ENCODE measurements at regions not wholly inside any gene's neighbourhood (a gene's known extent, or its start where the extent isn't known, plus 50 kb on each side); places are given as distances from the start of the nearest gene placed in this dataset.

- no peak for DNase-seq
Measured at GRCh38 chr22:49642331-49642730, 185.3 kb downstream of the BRD1 start.

GRCh38 chr22:49641770-49642313, 185.8 kb downstream of the BRD1 start:
- DNase-seq: no peak

- no peak for DNase-seq
Measured at GRCh38 chr22:49640366-49641095, 187.1 kb downstream of the BRD1 start.

GRCh38 chr22:49639956-49640355, 187.7 kb downstream of the BRD1 start:
- no peak for DNase-seq

GRCh38 chr22:49638788-49639187, 188.9 kb downstream of the BRD1 start:
- peak in 26 of 56 donors; percentile 1 to 71 (median 28) for DNase-seq

DNA sequence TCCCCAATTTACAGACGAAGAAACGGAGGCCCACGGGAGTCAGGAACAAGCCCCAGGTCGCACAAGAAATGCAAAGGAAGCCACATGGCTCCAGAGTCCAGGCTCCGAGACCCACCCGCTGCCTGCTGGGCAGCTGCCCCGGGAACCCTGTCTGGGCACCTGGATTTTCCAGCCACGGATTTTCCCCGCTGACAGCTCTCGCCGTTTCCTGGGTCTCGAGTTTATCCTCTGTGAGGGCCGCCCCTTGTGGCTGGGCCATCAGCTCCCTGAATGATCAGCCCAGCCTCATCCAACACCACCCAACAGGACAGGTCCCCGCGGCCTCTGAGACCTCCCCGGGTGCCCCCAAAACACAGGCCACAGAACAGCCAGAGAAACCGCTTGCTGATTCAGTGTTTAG, 189.7 kb downstream of the BRD1 start:
- DNase-seq: no peak

- no peak for DNase-seq
Measured at GRCh38 chr22:49637255-49637760, 190.4 kb downstream of the BRD1 start.

- no peak for DNase-seq
Measured at GRCh38 chr22:49636649-49637048, 191.0 kb downstream of the BRD1 start.

DNA sequence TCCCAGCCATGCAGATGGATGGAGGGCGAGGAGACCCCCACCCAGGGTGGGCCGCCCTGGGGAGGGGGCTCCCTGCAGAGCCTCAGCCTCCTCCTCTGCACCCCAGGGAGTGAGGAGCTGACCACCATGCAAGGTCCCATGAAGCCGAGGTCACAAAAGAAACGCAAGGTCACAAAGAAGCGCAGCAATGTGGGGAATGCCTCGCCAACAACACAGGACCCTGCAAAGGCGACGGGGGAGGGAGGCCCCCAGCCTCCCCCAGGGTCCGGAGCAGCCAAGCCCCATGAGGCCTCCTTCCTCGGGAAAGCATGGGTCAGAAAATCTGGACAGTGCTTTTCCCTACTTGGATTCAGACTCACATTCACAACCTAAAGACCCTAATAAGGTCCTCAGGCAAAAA, 191.5 kb downstream of the BRD1 start:
- no peak for DNase-seq

DNA sequence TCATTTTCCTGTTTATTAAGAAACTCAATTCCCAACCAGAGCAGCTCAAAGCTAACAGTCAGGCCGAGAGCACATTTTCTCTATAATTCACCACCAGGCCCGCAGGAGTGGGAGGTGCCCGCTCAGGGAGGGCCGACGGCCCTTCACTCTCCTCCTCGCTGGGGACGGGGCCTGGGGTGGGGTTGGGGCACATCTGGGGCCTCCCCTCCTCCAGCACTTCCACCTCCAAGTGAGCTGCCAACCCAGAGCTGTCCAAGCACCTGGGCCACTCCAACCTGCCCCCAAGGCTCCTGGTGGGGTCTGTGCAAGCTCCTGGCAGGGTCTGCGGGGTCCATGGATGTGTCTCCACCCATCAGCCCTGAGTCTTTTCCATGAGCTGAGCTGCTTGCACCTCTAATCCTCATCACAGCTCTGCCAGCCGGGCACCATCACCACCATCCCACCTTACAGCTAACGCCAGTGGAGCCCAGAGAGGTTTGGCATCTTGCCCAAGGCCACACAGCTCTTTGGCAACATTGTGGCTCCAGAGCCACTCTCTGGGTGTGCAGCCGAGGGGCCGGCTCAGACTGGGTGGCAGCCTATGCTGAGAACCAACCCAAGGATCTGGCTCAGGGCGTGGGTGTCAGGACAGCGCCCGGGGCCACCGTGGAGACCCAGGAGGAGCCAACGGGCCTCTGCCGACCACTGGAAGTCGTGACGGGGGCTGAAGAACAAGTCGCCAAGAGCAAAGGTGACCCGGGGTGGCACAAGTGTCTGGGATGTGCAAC, 193.5 kb downstream of the BRD1 start:
- no peak for DNase-seq

GRCh38 chr22:49633010-49633324, 194.7 kb downstream of the BRD1 start:
- no peak for DNase-seq

GRCh38 chr22:49632199-49633009, 195.3 kb downstream of the BRD1 start:
- DNase-seq: peak in 44 of 56 donors; percentile 19 to 80 (median 48)

GRCh38 chr22:49630448-49630946, 197.2 kb downstream of the BRD1 start:
- DNase-seq: no peak

DNA sequence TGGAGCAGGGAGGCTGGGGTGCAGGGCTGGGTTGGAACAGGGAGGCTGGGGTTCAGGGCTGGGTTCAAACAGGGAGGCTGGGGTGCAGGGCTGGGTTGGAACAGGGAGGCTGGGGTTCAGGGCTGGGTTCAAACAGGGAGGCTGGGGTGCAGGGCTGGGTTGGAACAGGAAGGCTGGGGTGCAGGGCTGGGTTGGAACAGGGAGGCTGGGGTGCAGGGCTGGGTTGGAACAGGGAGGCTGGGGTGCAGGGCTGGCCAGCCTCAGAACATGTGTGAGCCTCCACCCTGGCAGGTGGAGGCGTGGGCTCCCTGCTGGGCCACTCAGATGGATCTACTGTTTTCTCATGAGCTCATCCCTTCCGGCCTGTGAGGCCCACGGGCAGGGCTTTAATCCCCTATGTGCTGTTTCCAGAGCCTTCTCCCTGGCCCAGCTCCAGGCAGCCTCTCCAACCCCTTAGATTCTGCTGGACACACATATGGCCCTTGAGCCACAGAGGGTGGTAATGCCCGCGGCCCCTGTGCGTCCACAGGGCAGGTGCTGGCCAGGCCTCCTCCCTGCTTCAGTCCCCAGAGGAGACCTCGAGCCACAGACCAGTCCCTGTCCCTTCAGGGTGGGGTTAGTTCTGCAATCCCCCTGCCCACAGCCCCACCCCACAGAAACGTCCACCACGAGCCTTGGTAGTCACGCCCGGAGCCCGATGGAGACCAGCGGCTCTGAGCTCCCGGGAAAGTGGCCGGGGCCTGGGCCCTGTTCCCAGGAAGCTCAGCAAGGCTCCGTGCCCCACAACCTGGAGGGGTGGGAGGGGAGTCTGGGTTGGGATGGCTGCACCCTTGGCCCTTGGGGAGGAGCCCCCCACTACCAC, 197.9 kb downstream of the BRD1 start:
- DNase-seq: no peak

DNA sequence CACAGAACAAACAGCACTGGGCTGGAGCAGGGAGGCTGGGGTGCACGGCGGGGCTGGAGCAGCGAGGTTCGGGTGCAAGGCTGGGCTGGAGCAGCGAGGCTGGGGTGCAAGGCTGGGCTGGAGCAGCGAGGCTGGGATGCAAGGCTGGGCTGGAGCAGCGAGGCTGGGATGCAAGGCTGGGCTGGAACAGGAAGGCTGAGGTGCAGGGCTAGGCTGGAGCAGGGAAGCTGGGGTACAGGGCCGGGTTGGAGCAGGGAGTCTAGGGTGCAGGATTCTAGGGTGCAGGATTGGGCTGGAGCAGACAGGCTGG, 198.5 kb downstream of the BRD1 start:
- no peak for DNase-seq

GRCh38 chr22:49628391-49629260, 199.0 kb downstream of the BRD1 start:
- DNase-seq: peak in 1 of 56 donors; percentile 6

- peak in 6 of 56 donors; percentile 4 to 23 (median 10) for DNase-seq
Measured at GRCh38 chr22:49627217-49628181, 200.2 kb downstream of the BRD1 start.

Data from amygdala (tissue), 56 donors.